HG03108 (cell line): ENCODE measurements at regions not wholly inside any gene's neighbourhood (a gene's known extent, or its start where the extent isn't known, plus 50 kb on each side); places are given as distances from the start of the nearest gene placed in this dataset.

Source experiments
- ATAC-seq: cut with Tn5 transposase; IDR thresholded peaks from one replicate; pipeline ENCODE4 v1.9.1; 2021; ENCODE audit warnings: moderate library complexity; ENCODE audit not compliant: unreplicated experiment

DNA sequence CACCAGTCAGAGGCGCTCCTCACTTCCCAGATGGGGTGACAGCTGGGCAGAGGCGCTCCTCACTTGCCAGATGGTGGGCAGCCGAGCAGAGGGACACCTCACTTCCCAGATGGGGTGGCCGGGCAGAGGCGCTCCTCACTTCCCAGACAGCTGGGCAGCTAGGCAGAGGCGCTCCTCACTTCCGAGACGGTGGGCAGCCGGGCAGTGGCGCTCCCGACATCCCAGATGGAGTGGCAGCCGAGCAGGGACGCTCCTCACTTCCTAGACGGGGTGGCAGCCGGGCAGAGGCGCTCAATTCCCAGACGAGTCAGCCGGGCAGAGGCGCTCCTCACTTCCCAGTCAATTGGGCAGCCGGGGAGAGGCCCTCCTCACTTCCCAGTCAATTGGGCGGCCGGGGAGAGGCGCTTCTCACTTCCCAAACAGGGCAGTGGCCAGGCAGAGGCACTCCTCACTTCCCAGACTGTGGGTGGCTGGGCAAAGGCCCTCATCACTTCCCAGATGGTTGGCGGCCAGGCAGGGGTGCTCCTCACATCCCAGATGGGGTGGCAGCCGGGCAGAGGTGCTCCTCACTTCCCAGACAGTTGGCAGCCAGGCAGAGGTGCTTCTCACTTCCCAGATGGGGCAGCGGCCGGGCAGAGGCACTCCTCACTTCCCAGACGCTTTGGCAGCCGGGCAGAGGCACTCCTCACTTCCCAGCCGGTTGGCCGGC lies 143.8 kb upstream of the ARID2 start:
- no peak for ATAC-seq

GRCh38 chr12:45586486-45586885 lies 143.0 kb upstream of the ARID2 start:
- ATAC-seq = no peak

- ATAC-seq = no peak
Measured at GRCh38 chr12:45587012-45587411, 142.5 kb upstream of the ARID2 start.

DNA sequence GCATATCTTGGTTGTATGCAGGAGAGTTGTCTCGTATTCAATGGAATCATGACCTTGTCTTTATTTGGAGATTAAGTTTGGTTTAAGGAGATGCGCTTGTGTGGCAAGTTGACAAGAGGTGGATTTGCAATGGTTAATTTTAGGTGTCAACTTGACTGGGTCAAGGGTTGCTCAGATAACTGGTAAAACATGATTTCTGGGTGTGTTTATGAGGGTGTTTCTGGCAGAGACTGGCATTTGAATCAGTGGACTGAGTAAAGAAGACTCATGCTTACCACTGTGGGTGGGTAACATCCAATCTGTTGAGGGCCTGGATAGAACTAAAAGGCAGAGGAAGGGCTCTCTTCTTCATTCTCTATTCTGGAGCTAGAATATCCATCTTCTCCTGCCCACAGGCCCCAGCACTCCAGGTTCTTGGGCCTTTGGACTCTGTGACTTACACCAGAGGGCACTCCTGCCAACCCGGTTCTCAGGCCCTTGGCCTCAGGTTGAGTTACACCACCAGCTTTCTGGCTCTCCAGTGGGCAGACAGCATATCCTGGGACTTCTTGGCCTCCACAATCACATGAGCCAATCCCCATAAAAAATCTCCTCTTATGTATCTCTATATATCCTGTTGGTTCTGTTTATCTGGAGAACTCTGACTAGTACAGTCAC lies 141.5 kb upstream of the ARID2 start:
- no peak for ATAC-seq

- ATAC-seq = no peak
Measured at GRCh38 chr12:45590646-45591045, 138.9 kb upstream of the ARID2 start.

DNA sequence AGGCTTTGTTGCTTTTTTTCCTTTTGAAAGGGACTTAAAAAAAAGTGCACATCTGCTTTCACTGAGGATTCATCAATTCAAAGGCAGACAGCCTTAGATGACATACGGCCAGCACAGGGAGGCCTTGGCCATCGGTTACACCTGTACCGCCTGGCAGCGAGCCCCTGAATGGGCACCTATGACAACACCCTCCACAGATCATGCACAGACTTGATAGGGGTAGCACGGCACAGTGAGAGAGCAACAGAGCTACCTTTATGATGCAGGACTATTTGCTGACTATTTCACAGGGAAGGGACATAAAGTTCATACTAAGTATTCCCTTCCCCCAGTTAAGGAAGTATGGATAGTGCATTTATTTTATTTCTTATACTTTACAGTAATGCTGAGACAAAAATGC lies 137.9 kb upstream of the ARID2 start:
- ATAC-seq = no peak

DNA sequence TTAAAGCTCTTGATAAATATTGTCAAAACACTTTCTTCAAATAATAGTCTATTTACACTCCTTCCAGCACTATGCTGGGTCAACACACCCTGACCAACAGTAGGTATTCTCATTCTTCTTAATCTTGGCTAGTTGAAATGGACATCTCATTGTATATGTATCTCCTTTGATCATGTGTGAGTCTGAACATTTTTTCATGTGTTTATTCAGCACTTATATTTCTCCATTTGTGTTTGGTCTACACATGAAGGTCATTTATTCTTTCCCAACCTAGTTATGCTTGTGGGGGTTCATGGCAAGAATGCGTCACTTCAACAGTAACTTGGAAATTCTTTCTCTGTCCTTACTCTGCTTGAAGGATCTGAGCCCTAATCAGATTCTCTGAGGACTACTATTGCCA lies 133.1 kb upstream of the ARID2 start:
- ATAC-seq = no peak

- no peak for ATAC-seq
Measured at GRCh38 chr12:45598336-45598735, 131.2 kb upstream of the ARID2 start.

DNA sequence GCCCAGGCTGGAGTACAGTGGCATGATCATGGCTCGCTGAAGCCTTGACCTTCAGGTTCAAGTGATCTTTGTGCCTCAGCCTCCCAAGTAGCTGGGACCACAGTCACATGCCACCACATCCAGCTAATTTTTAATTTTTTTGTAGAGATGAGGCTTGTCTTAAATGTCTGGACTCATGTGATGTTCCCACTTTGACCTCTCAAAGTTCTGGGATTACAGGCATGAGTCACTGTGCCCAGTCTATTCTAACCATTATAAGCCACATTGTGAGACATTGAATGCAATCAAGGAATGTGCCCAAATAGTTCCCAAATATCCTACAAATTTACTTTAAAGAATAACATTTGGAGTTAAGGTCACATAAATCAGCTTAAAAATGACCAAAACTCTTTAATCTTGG lies 130.7 kb upstream of the ARID2 start:
- no peak for ATAC-seq

- ATAC-seq = no peak
Measured at GRCh38 chr12:45599196-45599595, 130.3 kb upstream of the ARID2 start.

DNA sequence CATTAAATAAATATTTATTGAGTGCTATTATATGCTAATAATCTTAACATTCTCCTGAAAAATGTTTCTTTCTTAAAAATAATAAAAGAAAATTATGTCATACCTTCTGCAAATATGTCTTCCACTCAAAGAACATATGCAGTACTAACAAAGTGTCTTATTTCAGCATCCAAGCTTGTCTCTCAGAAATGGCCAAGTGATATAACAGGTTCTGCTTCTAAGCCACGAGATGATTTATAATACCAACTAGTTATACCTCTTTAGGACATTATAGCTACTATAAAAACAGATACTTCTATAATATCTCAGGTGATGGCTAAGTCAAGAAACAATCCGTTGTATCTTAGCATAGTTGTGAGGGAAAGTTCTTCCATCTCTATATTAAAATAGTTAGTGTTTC lies 128.1 kb upstream of the ARID2 start:
- ATAC-seq = no peak

- no peak for ATAC-seq
Measured at GRCh38 chr12:45601888-45602287, 127.6 kb upstream of the ARID2 start.

GRCh38 chr12:45605624-45606023 lies 123.9 kb upstream of the ARID2 start:
- ATAC-seq = no peak

GRCh38 chr12:45611061-45611460 lies 118.4 kb upstream of the ARID2 start:
- no peak for ATAC-seq

DNA sequence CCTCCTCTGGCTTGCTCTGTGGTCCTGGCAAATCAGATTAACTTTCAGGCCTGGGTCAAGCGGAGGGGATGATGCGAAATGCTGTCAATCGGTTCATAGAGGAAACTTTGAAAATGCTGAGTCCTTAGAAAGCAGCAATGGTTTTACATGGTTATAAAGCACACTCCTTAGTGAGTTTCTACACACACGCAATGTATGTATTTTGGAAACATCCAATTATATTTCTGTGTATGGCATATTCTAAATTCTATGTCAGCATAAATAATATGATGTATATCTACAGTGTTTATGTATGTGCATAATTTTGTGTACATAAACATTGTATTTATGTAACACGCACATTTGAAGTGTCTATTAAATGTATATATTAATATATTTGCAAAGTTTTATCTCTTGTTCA lies 118.0 kb upstream of the ARID2 start:
- ATAC-seq = no peak

DNA sequence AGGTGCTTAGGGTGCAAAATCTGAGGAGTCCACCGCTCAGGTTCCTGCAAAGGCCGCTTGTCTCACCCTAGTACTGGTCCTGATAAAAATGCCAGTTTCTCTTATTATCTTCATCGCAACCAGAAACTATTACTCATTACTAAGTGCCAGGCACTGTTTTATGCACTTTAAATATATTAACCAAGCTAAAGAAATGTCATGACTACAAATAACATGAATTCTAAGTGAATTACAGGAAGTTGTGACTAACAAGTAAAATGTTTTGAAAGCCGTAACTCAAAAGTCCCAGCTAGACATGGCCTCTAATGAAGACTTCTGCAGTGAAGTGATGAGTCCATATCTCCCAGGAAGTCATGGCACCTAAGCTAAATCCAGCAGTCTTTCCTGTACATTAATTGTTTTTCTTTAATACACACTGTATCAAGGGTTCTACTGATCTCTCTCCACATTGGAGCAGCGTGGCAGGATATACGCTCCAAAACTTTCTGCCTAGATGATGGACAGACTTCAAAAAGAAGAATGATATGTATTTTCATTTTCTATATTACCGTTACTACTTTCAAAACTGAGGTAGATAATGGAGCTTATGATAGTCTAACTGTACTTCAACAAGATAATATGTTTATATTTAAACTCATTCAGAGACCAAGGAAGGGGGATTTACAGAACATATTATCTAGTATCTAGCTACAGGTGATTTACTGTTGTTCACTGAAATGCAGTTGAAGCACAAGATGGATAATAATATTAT lies 117.3 kb upstream of the ARID2 start:
- no peak for ATAC-seq

DNA sequence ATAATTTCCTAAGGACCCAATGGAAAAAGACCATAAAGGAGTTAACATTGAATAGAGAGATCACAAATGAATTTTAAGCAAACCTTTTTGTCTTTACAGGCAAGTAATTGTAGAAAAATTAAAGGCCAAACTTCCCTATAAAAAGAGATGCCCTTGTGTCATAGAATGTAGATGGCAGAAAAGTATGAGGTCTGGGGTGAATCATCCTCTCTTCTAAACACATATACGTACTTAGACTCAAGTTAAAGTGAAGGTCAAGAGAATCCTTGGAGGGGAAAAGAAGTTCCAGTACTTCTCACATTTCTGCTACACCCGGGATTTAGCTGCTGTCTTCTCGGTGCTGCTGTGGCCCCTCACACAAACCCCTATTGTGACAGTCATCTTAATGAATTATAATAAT lies 116.2 kb upstream of the ARID2 start:
- no peak for ATAC-seq

DNA sequence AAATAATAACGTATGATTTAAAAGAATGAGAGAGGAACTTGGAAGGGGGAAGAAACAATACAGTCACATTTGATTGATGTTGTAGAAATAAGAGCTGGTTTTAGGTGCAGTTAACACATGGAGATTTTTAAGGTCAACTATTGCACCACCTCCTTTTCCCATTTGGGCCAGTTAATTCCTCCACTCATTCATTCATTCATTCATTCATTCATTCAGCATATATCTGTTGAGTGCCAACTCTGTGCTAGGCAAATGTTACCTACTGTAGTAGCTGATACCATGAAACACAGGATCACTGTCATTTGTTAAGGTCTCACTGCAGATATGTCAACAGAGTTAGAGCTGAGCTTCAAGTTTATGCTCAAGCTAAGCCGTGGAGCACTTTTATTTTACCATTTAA lies 115.7 kb upstream of the ARID2 start:
- no peak for ATAC-seq

DNA sequence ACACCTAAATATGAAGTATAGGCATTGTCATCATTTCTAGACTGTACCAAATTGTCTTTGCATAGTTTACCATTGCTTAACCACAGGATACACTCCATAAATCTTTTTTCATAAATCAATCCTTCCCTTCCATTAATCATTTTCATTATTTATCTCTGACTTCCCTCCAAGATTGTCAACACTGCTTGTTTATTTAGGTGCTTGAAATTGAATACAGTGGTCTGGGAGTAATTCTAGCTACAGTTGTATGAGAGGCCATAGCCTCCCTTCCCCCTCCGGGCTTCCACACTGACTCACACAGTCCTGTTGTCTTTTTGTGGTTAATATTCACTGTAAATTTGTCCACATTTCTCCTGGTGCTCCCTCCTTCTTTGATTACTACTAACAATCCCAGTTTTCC lies 114.2 kb upstream of the ARID2 start:
- no peak for ATAC-seq

- ATAC-seq = no peak
Measured at GRCh38 chr12:45619736-45620135, 109.8 kb upstream of the ARID2 start.

DNA sequence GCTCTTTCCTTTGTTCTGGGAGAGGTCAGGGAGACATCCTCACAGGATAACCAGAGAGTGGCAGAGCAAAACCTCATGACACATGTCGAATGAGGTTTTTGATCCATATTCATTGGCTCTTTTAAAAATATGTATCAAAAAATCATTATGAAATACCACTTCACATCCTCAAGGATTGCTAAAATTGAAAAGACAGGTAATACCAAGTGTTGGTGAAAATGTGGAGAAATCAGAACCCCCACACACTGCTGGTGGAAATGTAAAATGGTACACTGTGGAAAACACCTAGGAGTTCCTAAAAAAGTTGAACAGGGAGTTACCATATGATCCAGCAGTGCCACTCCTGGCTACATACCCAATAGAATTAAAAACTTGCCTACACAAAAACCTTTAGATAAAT lies 107.8 kb upstream of the ARID2 start:
- ATAC-seq = no peak
